OCI-LY1 (cell line): ENCODE measurements at regions not wholly inside any gene's neighbourhood (a gene's known extent, or its start where the extent isn't known, plus 50 kb on each side); places are given as distances from the start of the nearest gene placed in this dataset.
"Not testable (repeated sequence)": the region's sequence is repeated elsewhere in the genome, so short reads cannot be mapped to it uniquely, and the experiment has no call there.

Experiments
- H2AFZ ChIP-seq: fragments of 200-600 bp; sonication (generic), shearing (Covaris generic); 2 replicates; pipeline ENCODE4 v1.6.0; 2014; ENCODE audit warnings: antibody characterized with exemption, mild to moderate bottlenecking, low read length
- H3F3A ChIP-seq: fragments of 200-600 bp; sonication (generic), shearing (Covaris generic); 2 replicates; pipeline ENCODE4 v1.6.0; 2014; ENCODE audit warnings: mild to moderate bottlenecking, antibody characterized with exemption, low read length, moderate library complexity; ENCODE audit not compliant: insufficient read depth
- H3K27ac ChIP-seq: fragments of 200-600 bp; sonication (generic); 2 replicates; pipeline ENCODE4 v1.5.1; 2014; ENCODE audit warnings: low read length, mixed run types, mild to moderate bottlenecking, low read depth; ENCODE audit not compliant: poor library complexity, severe bottlenecking
- H3K27me3 ChIP-seq: fragments of 200-600 bp; sonication (generic); 2 replicates; pipeline ENCODE4 v1.6.0; 2014; ENCODE audit warnings: antibody characterized with exemption, mild to moderate bottlenecking, low read length, moderate library complexity; ENCODE audit not compliant: insufficient read depth
- H3K36me3 ChIP-seq: fragments of 200-600 bp; sonication (generic); 2 replicates; pipeline ENCODE4 v1.6.1; 2014; ENCODE audit warnings: mild to moderate bottlenecking, antibody characterized with exemption, low read length, moderate library complexity, mixed read lengths; ENCODE audit not compliant: insufficient read depth
- H3K4me1 ChIP-seq: fragments of 200-600 bp; sonication (generic); 2 replicates; pipeline ENCODE4 v1.5.1; 2014; ENCODE audit warnings: mild to moderate bottlenecking, low read length, moderate library complexity; ENCODE audit not compliant: insufficient read depth, severe bottlenecking
- H3K4me2 ChIP-seq: fragments of 200-600 bp; sonication (generic), shearing (Covaris generic); 2 replicates; pipeline ENCODE4 v1.6.1; 2014; ENCODE audit warnings: low read length
- H3K4me3 ChIP-seq: fragments of 200-600 bp; sonication (generic); 2 replicates; pipeline ENCODE4 v1.5.1; 2014; ENCODE audit warnings: low read length, low read depth, mild to moderate bottlenecking, mixed read lengths; ENCODE audit not compliant: poor library complexity, severe bottlenecking
- H3K79me2 ChIP-seq: fragments of 200-600 bp; shearing (Covaris generic); 2 replicates; pipeline ENCODE4 v1.6.1; 2016; ENCODE audit warnings: mixed run types, low read length, mixed read lengths; ENCODE audit not compliant: insufficient read depth
- H3K9ac ChIP-seq: fragments of 200-600 bp; sonication (generic), shearing (Covaris generic); 2 replicates; pipeline ENCODE4 v1.6.1; 2014; ENCODE audit warnings: mild to moderate bottlenecking, low read length, mixed read lengths
- H3K9me2 ChIP-seq: fragments of 200-600 bp; sonication (generic), shearing (Covaris generic); 2 replicates; pipeline ENCODE4 v1.6.1; 2014; ENCODE audit warnings: low read depth, mild to moderate bottlenecking, low read length, mixed read lengths
- H3K9me3 ChIP-seq: fragments of 200-600 bp; shearing (Covaris generic); 2 replicates; pipeline ENCODE4 v1.6.1; 2014; ENCODE audit warnings: low read length, mixed read lengths
- H4K20me1 ChIP-seq: fragments of 200-600 bp; sonication (generic), shearing (Covaris generic); 2 replicates; pipeline ENCODE4 v1.6.0; 2016; ENCODE audit warnings: mild to moderate bottlenecking, low read length; ENCODE audit not compliant: insufficient read depth
- CTCF ChIP-seq: fragments of 200-600 bp; sonication (generic), shearing (Covaris generic); IDR thresholded peaks from 2 replicates; pipeline ENCODE4 v1.5.1; 2017; ENCODE audit warnings: mild to moderate bottlenecking, antibody characterized with exemption, low read length, moderate library complexity, mixed read lengths
- EZH2 ChIP-seq: fragments of 200-600 bp; sonication (generic), shearing (Covaris generic); IDR thresholded peaks from 2 replicates; pipeline ENCODE4 v1.8.0; 2017; ENCODE audit warnings: borderline replicate concordance, mixed run types, mild to moderate bottlenecking, antibody characterized with exemption, low read length, moderate library complexity, mixed read lengths

- Histone ChIP-seq H3K27me3 (no peaks in the 10 kb centered on the region), H3K4me2 (no peak overlapping the region), H2AFZ (no peak overlapping the region), H3K9me2 (no peaks in the 10 kb centered on the region), H3F3A (no peaks in the 10 kb centered on the region), H3K4me1 (no peaks in the 10 kb centered on the region), H3K9me3 (no peaks in the 10 kb centered on the region), H3K9ac (no peak overlapping the region), H3K79me2 (no peaks in the 10 kb centered on the region), H3K27ac (no peak overlapping the region), H3K4me3 (no peak overlapping the region), H3K36me3 (no peaks in the 10 kb centered on the region), H4K20me1 (no peaks in the 10 kb centered on the region)
- TF ChIP-seq CTCF: no peak
- TF ChIP-seq EZH2: no peak
Observed at GRCh38 chr16:65698791-65699321, 577.0 kb upstream of the CDH11 start.

- no peaks in the 10 kb centered on the region for H3K27me3 ChIP-seq
- TF ChIP-seq CTCF: no peak
- no peak for TF ChIP-seq EZH2
- no peak overlapping the region for H2AFZ ChIP-seq
- no peak overlapping the region for H3K27ac ChIP-seq
- no peak overlapping the region for H3K4me3 ChIP-seq
- no peaks in the 10 kb centered on the region for H3K79me2 ChIP-seq
- no peaks in the 10 kb centered on the region for H3K9me3 ChIP-seq
- no peaks in the 10 kb centered on the region for H3K4me1 ChIP-seq
- H3K9ac ChIP-seq: no peak overlapping the region
- H3F3A ChIP-seq: no peaks in the 10 kb centered on the region
- H3K36me3 ChIP-seq: no peaks in the 10 kb centered on the region
- no peaks in the 10 kb centered on the region for H4K20me1 ChIP-seq
- no peaks in the 10 kb centered on the region for H3K9me2 ChIP-seq
- H3K4me2 ChIP-seq: no peak overlapping the region
Observed at GRCh38 chr16:65697521-65697920, 575.7 kb upstream of the CDH11 start.

- no peak for TF ChIP-seq CTCF
- TF ChIP-seq EZH2: no peak
- no peak overlapping the region for H3K9ac ChIP-seq
- no peaks in the 10 kb centered on the region for H3K79me2 ChIP-seq
- H3K9me3 ChIP-seq: no peaks in the 10 kb centered on the region
- H3F3A ChIP-seq: no peaks in the 10 kb centered on the region
- no peaks in the 10 kb centered on the region for H3K27me3 ChIP-seq
- no peak overlapping the region for H3K27ac ChIP-seq
- H3K4me3 ChIP-seq: no peak overlapping the region
- no peak overlapping the region for H2AFZ ChIP-seq
- no peaks in the 10 kb centered on the region for H3K36me3 ChIP-seq
- H3K4me1 ChIP-seq: no peaks in the 10 kb centered on the region
- no peak overlapping the region for H3K4me2 ChIP-seq
- no peaks in the 10 kb centered on the region for H3K9me2 ChIP-seq
- no peaks in the 10 kb centered on the region for H4K20me1 ChIP-seq
Observed at GRCh38 chr16:65697065-65697464, 575.2 kb upstream of the CDH11 start.

GRCh38 chr16:65691846-65692245 lies 570.0 kb upstream of the CDH11 start:
- not testable (repeated sequence) for H4K20me1 ChIP-seq, H3K79me2 ChIP-seq, H3K4me3 ChIP-seq, H3K9ac ChIP-seq, H3K9me3 ChIP-seq, H3K4me2 ChIP-seq, H2AFZ ChIP-seq, H3K36me3 ChIP-seq, H3F3A ChIP-seq, H3K4me1 ChIP-seq, H3K9me2 ChIP-seq, H3K27me3 ChIP-seq, H3K27ac ChIP-seq
